H9 (cell line): ENCODE measurements at regions not wholly inside any gene's neighbourhood (a gene's known extent, or its start where the extent isn't known, plus 50 kb on each side); places are given as distances from the start of the nearest gene placed in this dataset.

Experiments
- DNase-seq: peaks from one replicate; pipeline ENCODE4 v3.0.0-alpha.2; 2017
- H2AFZ ChIP-seq: one replicate; pipeline ENCODE4 v1.6.1; 2013; ENCODE audit warnings: mild to moderate bottlenecking, low read length, control low read depth, moderate library complexity
- H2AK5ac ChIP-seq: 2 replicates; pipeline ENCODE4 v1.6.1; 2013; ENCODE audit warnings: low read length, control low read depth, mixed read lengths; ENCODE audit not compliant: insufficient read length
- H2BK120ac ChIP-seq: one replicate; pipeline ENCODE4 v1.6.1; 2013; ENCODE audit warnings: low read depth, mild to moderate bottlenecking, low read length, control low read depth, inconsistent platforms; ENCODE audit not compliant: poor library complexity, severe bottlenecking
- H2BK12ac ChIP-seq: 2 replicates; pipeline ENCODE4 v1.6.1; 2013; ENCODE audit warnings: low read length, control low read depth, mixed read lengths, low read depth; ENCODE audit not compliant: insufficient read length
- H2BK15ac ChIP-seq: 2 replicates; pipeline ENCODE4 v1.6.1; 2013; ENCODE audit warnings: low read depth, low read length, control low read depth
- H2BK20ac ChIP-seq: one replicate; pipeline ENCODE4 v1.6.1; 2013; ENCODE audit warnings: low read depth, mild to moderate bottlenecking, low read length, control low read depth, inconsistent platforms; ENCODE audit not compliant: poor library complexity, severe bottlenecking
- H2BK5ac ChIP-seq: 2 replicates; pipeline ENCODE4 v1.6.1; 2013; ENCODE audit warnings: low read length, control low read depth, mixed read lengths; ENCODE audit not compliant: insufficient read length
- H3K14ac ChIP-seq: 2 replicates; pipeline ENCODE4 v1.6.1; 2013; ENCODE audit warnings: low read length, control low read depth; ENCODE audit not compliant: insufficient read depth
- H3K18ac ChIP-seq: 2 replicates; pipeline ENCODE4 v1.6.1; 2013; ENCODE audit warnings: low read depth, mild to moderate bottlenecking, mixed read lengths, low read length, control low read depth; ENCODE audit not compliant: insufficient read length
- H3K23ac ChIP-seq: 2 replicates; pipeline ENCODE4 v1.6.1; 2013; ENCODE audit warnings: low read length, control low read depth, mixed read lengths, low read depth; ENCODE audit not compliant: insufficient read length
- H3K23me2 ChIP-seq: 2 replicates; pipeline ENCODE4 v1.6.1; 2013; ENCODE audit warnings: low read depth, mild to moderate bottlenecking, mixed read lengths, low read length, control low read depth; ENCODE audit not compliant: insufficient read length, poor library complexity, severe bottlenecking
- H3K27ac ChIP-seq: 2 replicates; pipeline ENCODE4 v1.5.1; 2013; ENCODE audit warnings: low read length, control low read depth, mixed read lengths, low read depth; ENCODE audit not compliant: insufficient read length
- H3K27me3 ChIP-seq: 2 replicates; pipeline ENCODE4 v1.6.1; 2013; ENCODE audit warnings: low read length, control low read depth, inconsistent platforms; ENCODE audit not compliant: insufficient read depth
- H3K4ac ChIP-seq: 2 replicates; pipeline ENCODE4 v1.6.1; 2013; ENCODE audit warnings: low read depth, mild to moderate bottlenecking, control low read depth, inconsistent platforms, low read length, moderate library complexity
- H3K4me1 ChIP-seq: 2 replicates; pipeline ENCODE4 v1.6.1; 2013; ENCODE audit warnings: low read length, control low read depth, inconsistent platforms; ENCODE audit not compliant: insufficient read depth
- H3K4me2 ChIP-seq: 2 replicates; pipeline ENCODE4 v1.6.1; 2013; ENCODE audit warnings: low read length, control low read depth, mixed read lengths; ENCODE audit not compliant: insufficient read length, insufficient read depth
- H3K56ac ChIP-seq: 2 replicates; pipeline ENCODE4 v1.6.1; 2013; ENCODE audit warnings: low read depth, mild to moderate bottlenecking, mixed read lengths, low read length, control low read depth; ENCODE audit not compliant: insufficient read length
- H3K79me1 ChIP-seq: 2 replicates; pipeline ENCODE4 v1.6.1; 2013; ENCODE audit warnings: low read depth, mild to moderate bottlenecking, moderate library complexity, low read length, control low read depth, inconsistent platforms; ENCODE audit not compliant: insufficient read depth, poor library complexity, severe bottlenecking
- H3K79me2 ChIP-seq: 2 replicates; pipeline ENCODE4 v1.6.1; 2013; ENCODE audit warnings: low read length, control low read depth, inconsistent platforms; ENCODE audit not compliant: insufficient read depth
- H3K9ac ChIP-seq: 2 replicates; pipeline ENCODE4 v1.6.1; 2013; ENCODE audit warnings: low read length, control low read depth, mixed read lengths; ENCODE audit not compliant: insufficient read length; ENCODE audit errors: extremely low read depth
- H3K9me3 ChIP-seq: one replicate; pipeline ENCODE4 v1.6.1; 2013; ENCODE audit warnings: low read depth, low read length, inconsistent platforms; ENCODE audit not compliant: control insufficient read depth
- H3T11ph ChIP-seq: one replicate; pipeline ENCODE4 v1.6.1; 2013; ENCODE audit warnings: mild to moderate bottlenecking, low read length, control low read depth, inconsistent platforms
- H4K20me1 ChIP-seq: one replicate; pipeline ENCODE4 v1.6.1; 2013; ENCODE audit not compliant: control insufficient read depth, insufficient read length, insufficient read depth
- H4K5ac ChIP-seq: 2 replicates; pipeline ENCODE4 v1.6.1; 2013; ENCODE audit warnings: low read depth, mild to moderate bottlenecking, mixed read lengths, low read length, control low read depth; ENCODE audit not compliant: insufficient read length
- H4K8ac ChIP-seq: replicated peaks from 2 replicates; pipeline ENCODE4 v1.6.1; 2013; ENCODE audit warnings: low read length, control low read depth, mixed read lengths, low read depth; ENCODE audit not compliant: insufficient read length
- H4K91ac ChIP-seq: 2 replicates; pipeline ENCODE4 v1.6.1; 2013; ENCODE audit warnings: low read depth, mild to moderate bottlenecking, moderate library complexity, mixed read lengths, low read length, control low read depth; ENCODE audit not compliant: insufficient read length
- H3K27ac Mint-ChIP-seq, 3 experiments: 2 replicates in 2 of 3; 3 replicates in 1 of 3; pipeline ENCODE4 v1.8.0; 2020 to 2021; ENCODE audit warnings: mixed read lengths in 3 of 3, mild to moderate bottlenecking in 1 of 3, moderate library complexity in 1 of 3
- H3K27me3 Mint-ChIP-seq: 2 replicates; pipeline ENCODE4 v1.8.0; 2021; ENCODE audit warnings: low read depth, mild to moderate bottlenecking, moderate library complexity, mixed read lengths
- H3K36me3 Mint-ChIP-seq, 3 experiments: 2 replicates in 2 of 3; 3 replicates in 1 of 3; pipeline ENCODE4 v1.8.0; 2020 to 2021; ENCODE audit warnings: low read depth in 3 of 3, mixed read lengths in 3 of 3; ENCODE audit not compliant: insufficient read depth in 1 of 3
- H3K4me1 Mint-ChIP-seq, 2 experiments: 2 replicates each; pipeline ENCODE4 v1.8.0; 2020; ENCODE audit warnings: mixed read lengths in 2 of 2
- H3K4me3 Mint-ChIP-seq, 2 experiments: 2 replicates in 1 of 2; 3 replicates in 1 of 2; pipeline ENCODE4 v1.8.0; 2020 to 2021; ENCODE audit warnings: mild to moderate bottlenecking in 2 of 2, mixed read lengths in 2 of 2, moderate library complexity in 1 of 2
- H3K9me3 Mint-ChIP-seq, 2 experiments: 2 replicates in 1 of 2; 3 replicates in 1 of 2; pipeline ENCODE4 v1.8.0; 2020; ENCODE audit warnings: mild to moderate bottlenecking in 2 of 2, mixed read lengths in 2 of 2, moderate library complexity in 1 of 2
- WGBS: extraction: QIAGEN DNeasy Blood & Tissue Kit; methylation state at CpG from one replicate; pipeline ENCODE4 v1.1.7; 2013; ENCODE audit warnings: missing lambda C conversion rate, low lambda C conversion rate, mixed read lengths; ENCODE audit not compliant: insufficient read length; ENCODE audit errors: extremely low coverage; 5-methylcytosine and 5-hydroxymethylcytosine counted together
- TF ChIP-seq, protein P1 (sequence below): fragments of 200-600 bp; sonication (generic); conservative IDR thresholded peaks from 3 replicates; pipeline ENCODE4 v1.8.0; 2021; ENCODE audit warnings: antibody characterized with exemption, mild to moderate bottlenecking

DNA sequence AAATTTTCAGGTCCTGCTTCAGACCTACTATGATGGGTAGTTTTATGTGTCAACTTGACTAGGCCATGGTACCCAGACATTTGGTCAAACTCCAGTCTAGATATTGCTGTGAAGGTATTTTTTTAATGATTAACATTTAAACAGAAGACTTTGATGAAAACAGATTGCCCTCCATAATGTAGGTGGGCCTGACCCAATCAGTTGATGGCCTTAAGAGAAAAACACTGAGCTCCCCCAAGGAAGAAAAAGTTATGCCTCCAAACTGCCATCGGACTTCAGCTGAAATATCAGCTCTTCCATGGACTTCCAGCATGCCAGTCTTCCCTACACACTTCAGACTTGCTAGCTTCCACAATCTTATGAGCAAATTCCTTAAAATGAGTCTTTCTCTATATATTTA, 67.3 kb upstream of the TYRP1 start:
- no peaks in the 10 kb centered on the region for H3K27me3 ChIP-seq
- no peak overlapping the region for H3K27ac ChIP-seq
- no peak overlapping the region for H3K14ac ChIP-seq
- no peaks in the 10 kb centered on the region for H3K27me3 Mint-ChIP-seq
- H3K4me3 Mint-ChIP-seq = no peak overlapping the region
- H2BK120ac ChIP-seq = no peak overlapping the region
- peaks cover 24 to 27% of the 10 kb centered on the region in 2 experiments for H3K4me1 Mint-ChIP-seq
- H3K4me2 ChIP-seq = no peak overlapping the region
- no peak overlapping the region for H2BK15ac ChIP-seq
- H3K27ac Mint-ChIP-seq = peak overlapping the region in 1 of 3 experiments; percentile 83; a peak in 1 of 7 replicates
- WGBS = no CpG with 5 or more reads among the region's 1 CpG
- no peak overlapping the region for H2BK12ac ChIP-seq
- H4K8ac ChIP-seq = no peak overlapping the region
- H4K20me1 ChIP-seq = no peaks in the 10 kb centered on the region
- no peak overlapping the region for H3K23ac ChIP-seq
- H3K4me1 ChIP-seq = no peaks in the 10 kb centered on the region; the same call in 1 of the 2 replicates
- H2AK5ac ChIP-seq = no peak overlapping the region
- H3K36me3 Mint-ChIP-seq = no peaks in the 10 kb centered on the region
- H3K18ac ChIP-seq = no peak overlapping the region
- no peaks in the 10 kb centered on the region for H3K9me3 Mint-ChIP-seq
- no peaks in the 10 kb centered on the region for H3K9me3 ChIP-seq
- no peaks in the 10 kb centered on the region for H3K23me2 ChIP-seq
- H2BK20ac ChIP-seq = no peak overlapping the region
- TF ChIP-seq, protein P1, sequence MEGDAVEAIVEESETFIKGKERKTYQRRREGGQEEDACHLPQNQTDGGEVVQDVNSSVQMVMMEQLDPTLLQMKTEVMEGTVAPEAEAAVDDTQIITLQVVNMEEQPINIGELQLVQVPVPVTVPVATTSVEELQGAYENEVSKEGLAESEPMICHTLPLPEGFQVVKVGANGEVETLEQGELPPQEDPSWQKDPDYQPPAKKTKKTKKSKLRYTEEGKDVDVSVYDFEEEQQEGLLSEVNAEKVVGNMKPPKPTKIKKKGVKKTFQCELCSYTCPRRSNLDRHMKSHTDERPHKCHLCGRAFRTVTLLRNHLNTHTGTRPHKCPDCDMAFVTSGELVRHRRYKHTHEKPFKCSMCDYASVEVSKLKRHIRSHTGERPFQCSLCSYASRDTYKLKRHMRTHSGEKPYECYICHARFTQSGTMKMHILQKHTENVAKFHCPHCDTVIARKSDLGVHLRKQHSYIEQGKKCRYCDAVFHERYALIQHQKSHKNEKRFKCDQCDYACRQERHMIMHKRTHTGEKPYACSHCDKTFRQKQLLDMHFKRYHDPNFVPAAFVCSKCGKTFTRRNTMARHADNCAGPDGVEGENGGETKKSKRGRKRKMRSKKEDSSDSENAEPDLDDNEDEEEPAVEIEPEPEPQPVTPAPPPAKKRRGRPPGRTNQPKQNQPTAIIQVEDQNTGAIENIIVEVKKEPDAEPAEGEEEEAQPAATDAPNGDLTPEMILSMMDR = no peak
- no peak overlapping the region for H2BK5ac ChIP-seq
- H3K9ac ChIP-seq = no peak overlapping the region
- DNase-seq = no peak
- no peak overlapping the region for H4K5ac ChIP-seq
- no peaks in the 10 kb centered on the region for H3K79me2 ChIP-seq
- H3K56ac ChIP-seq = no peak overlapping the region
- H3K79me1 ChIP-seq = no peaks in the 10 kb centered on the region
- no peak overlapping the region for H2AFZ ChIP-seq
- no peak overlapping the region for H3T11ph ChIP-seq
- H3K4ac ChIP-seq = no peak overlapping the region
- no peak overlapping the region for H4K91ac ChIP-seq
